Stimulated activated CD8-positive, alpha-beta memory T cell treated with anti-CD3 and anti-CD28 coated beads, Interleukin-12 subunit alpha, Interleukin-12 subunit beta, amount 100 ng/mL, for 4 hours (primary cell): ENCODE measurements at regions not wholly inside any gene's neighbourhood (a gene's known extent, or its start where the extent isn't known, plus 50 kb on each side); places are given as distances from the start of the nearest gene placed in this dataset.

ENCODE experiments used
- DNase-seq: peaks from one replicate; pipeline ENCODE4 v3.0.0-alpha.2; 2020; ENCODE audit warnings: low read depth

- no peak for DNase-seq
Observed at GRCh38 chr10:63744060-63744941, 223.1 kb downstream of the REEP3 start.

- no peak for DNase-seq
Observed at GRCh38 chr10:63749915-63750314, 228.7 kb downstream of the REEP3 start.

GRCh38 chr10:63751836-63752235 is 230.6 kb downstream of the REEP3 start:
- no peak for DNase-seq

DNA sequence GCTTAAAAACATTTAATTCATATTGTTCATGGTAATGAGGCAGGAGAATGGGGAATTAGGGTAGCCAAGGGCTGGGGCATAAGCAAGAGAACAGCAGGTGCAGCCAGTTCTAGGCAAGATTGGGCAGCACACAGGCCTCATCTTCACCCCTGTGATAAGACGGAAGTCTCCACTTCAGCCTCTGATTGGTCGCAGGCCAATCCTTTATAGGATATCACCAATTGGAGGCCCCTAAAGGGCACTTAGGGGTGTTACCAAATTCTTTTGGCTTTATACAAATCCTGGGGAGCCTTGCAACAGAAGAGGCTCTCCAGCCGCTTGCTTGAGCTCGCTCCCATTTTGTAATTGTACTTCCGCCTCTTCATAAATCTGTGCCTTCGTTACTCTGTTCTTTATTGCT is 231.1 kb downstream of the REEP3 start:
- DNase-seq: no peak

- DNase-seq: no peak
Observed at GRCh38 chr10:63753808-63754207, 232.6 kb downstream of the REEP3 start.

GRCh38 chr10:63755441-63755840 is 234.2 kb downstream of the REEP3 start:
- no peak for DNase-seq

GRCh38 chr10:63757067-63757466 is 235.9 kb downstream of the REEP3 start:
- DNase-seq: no peak

- no peak for DNase-seq
Observed at GRCh38 chr10:63758080-63758479, 236.9 kb downstream of the REEP3 start.

DNA sequence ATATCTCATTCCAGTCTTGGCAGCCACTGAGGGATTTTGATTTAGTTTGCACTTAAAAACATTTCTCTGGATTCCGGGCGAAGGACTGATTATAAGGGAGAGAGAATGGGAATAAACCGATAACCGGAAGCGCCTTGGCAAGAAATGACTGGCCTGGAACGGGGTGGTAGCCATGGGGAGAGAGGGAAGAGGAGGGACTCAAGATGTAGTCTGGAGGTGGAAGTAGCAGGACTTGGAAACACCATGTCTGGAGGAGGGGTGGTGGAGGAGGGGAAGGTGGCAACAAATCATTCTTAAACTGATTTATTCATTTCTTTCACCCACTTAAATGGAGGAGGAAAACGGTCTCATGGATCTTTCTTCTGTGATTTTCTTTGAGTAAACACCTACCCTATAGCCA is 238.1 kb downstream of the REEP3 start:
- no peak for DNase-seq

GRCh38 chr10:63760034-63760707 is 239.0 kb downstream of the REEP3 start:
- DNase-seq: no peak

DNA sequence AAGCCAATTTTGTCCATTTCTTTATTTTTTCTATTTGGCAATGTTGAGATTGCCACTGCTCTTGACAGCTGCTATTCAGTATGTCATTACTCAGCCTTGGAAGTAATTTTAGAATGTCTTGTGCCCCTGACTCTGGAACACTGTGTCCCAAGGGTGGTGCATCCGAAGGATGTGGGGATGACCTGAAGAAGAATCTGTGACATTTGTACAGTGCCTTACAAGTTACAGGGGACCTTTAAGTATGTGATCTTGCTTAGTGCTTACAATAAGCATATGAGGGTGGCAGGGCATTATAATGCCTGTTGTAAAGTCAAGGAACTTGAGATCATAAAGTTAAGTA is 239.5 kb downstream of the REEP3 start:
- no peak for DNase-seq

- DNase-seq: no peak
Observed at GRCh38 chr10:63761243-63761642, 240.0 kb downstream of the REEP3 start.

- DNase-seq: no peak
Observed at GRCh38 chr10:63763744-63764143, 242.5 kb downstream of the REEP3 start.

DNA sequence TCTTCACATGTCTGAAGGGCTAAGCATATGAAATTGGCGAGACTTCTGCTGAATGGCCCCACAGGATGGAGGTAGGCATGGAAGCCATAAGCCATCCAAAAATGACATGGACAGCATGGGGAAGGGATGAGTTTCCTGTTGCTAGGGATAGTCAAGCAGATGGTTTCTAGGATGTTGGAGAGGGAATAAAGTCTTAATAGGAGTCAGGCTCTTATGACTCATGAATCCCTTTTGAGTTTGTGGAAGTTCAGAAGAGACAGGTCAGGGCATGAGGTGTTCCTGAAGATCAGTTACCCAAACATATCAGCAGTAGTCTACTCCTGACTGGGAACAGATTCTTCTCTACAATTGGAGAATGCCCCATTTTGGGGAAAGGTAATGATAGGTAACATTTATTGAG is 243.9 kb downstream of the REEP3 start:
- DNase-seq: no peak

GRCh38 chr10:63766745-63767137 is 245.5 kb downstream of the REEP3 start:
- no peak for DNase-seq

DNA sequence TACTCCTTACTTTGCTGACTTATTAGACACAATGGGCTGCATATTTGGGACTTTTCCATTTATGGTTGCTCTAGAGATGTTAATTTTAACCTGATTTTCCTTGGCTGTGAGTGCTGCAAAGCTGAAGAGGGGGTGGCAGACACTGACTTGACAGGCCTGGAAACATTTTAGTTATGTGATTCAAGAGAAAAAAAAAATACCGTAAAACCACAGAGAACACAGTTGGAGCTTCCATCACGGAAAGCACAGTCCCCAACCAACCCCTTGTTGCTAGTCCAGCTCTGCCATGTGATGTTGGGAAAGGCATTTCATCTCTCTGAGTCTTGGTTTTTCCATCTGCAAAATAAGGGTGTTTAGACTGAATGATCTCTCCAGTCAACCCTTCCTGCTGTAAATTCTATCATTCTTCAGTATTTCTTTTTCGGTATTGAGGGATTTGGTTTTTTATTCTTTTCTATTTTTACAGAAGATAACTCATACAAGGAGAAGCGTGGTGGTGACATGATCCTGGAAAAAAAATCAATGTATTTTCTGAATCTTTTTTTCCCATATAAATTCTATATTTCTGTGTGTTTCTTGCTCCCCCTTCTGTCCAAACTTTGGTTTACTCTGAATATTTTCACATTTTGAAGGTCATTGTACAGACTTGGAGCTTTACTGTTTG is 246.1 kb downstream of the REEP3 start:
- no peak for DNase-seq

DNA sequence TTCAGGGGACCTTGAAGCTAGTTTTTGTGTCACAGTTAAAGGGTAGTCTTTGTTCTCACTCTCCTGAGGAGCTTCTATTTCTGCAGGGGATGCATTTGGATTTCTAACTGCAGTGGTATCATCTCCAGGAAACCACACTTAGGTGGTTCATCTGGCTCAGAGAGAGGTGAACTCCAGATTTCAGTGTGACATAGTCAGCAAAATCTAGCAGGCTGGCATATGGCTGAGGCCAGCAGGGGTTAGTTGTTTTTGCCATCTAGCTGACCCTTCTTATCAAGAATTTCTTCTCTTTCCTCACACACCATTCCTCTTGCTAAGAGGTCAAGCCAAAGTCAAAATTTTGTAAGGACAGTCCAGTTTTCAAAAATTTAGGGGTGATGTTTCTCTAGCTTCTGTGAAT is 248.2 kb downstream of the REEP3 start:
- DNase-seq: no peak

DNA sequence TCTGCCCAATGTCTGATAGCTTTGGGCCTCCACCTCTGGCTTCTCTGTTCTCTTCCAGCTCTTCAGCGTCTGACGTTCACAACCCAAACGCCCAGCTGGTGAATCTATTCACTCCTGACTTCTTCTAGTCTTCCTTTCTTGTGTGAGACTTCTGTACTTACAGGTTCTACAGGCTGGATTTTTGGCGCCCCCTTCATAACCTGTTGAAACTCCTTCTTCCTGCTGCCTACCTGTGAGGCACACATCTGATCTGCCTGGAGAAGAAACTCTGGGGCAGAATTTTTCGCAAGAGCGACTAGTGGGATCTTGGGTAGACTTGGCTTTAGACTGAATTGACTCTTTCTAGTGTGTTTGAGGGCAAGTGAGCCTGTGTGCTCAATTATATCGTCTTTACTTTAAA is 249.3 kb downstream of the REEP3 start:
- DNase-seq: no peak

GRCh38 chr10:63772491-63772890 is 251.3 kb downstream of the REEP3 start:
- DNase-seq: no peak

DNA sequence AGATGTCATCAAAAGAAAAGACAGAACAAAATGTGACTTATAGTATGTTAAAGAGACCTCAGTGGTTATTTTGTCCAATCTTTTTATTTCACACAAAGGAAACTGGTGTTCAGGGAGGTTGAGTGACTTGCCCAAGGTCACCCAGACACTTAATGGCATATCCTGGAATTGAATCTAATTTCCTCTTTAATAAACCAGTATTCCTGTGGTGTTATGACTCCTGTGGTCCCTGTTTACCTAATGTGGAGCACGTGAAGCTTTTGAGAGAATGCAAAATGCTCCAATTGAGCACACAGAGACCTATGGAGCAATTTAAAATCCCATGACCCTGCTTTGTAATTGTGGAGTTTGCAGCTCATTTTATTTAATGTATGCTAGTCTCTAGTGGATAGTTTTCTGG is 251.9 kb downstream of the REEP3 start:
- DNase-seq: no peak

GRCh38 chr10:63773962-63774361 is 252.8 kb downstream of the REEP3 start:
- DNase-seq: no peak

- no peak for DNase-seq
Observed at GRCh38 chr10:63780101-63780500, 258.9 kb downstream of the REEP3 start.

DNA sequence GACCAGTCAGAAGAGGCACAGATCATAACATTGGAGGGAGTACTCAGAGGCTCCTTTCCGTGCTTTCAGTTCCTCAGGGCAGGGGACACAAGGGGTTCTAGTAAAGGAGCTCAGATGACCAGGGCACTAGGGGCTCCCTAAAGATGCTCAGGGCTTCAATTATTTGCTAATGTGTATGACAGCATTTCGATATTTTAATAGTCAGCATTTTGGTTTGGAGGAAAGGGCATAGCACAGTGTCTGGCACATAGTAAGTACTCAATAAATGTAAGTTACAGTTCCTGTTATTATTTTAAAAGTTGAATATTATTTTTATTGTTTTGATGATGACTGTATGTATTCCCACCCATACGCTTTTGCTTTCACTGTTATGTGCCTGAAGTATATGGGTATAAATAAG is 260.0 kb downstream of the REEP3 start:
- no peak for DNase-seq
